DOHH2 (cell line): ENCODE measurements at regions not wholly inside any gene's neighbourhood (a gene's known extent, or its start where the extent isn't known, plus 50 kb on each side); places are given as distances from the start of the nearest gene placed in this dataset.
"Not testable (repeated sequence)": the region's sequence is repeated elsewhere in the genome, so short reads cannot be mapped to it uniquely, and the experiment has no call there.

Source experiments
- H3F3A ChIP-seq: fragments of 200-600 bp; sonication (generic), shearing (Covaris generic); 2 replicates; pipeline ENCODE4 v1.6.0; 2016; ENCODE audit warnings: antibody characterized with exemption, mild to moderate bottlenecking; ENCODE audit not compliant: control insufficient read depth, insufficient read depth
- H3K27ac ChIP-seq: fragments of 200-600 bp; sonication (generic); 2 replicates; pipeline ENCODE4 v1.5.1; 2014; ENCODE audit warnings: low read depth, mild to moderate bottlenecking, low read length, moderate library complexity
- H3K27me3 ChIP-seq: fragments of 200-600 bp; sonication (generic); 2 replicates; pipeline ENCODE4 v1.6.1; 2014; ENCODE audit warnings: mild to moderate bottlenecking, low read length, mixed read lengths; ENCODE audit not compliant: control insufficient read depth
- H3K36me3 ChIP-seq: fragments of 200-600 bp; sonication (generic); 2 replicates; pipeline ENCODE4 v1.6.1; 2014; ENCODE audit warnings: mild to moderate bottlenecking, low read length, moderate library complexity, mixed read lengths; ENCODE audit not compliant: control insufficient read depth
- H3K4me1 ChIP-seq: fragments of 200-600 bp; sonication (generic); 2 replicates; pipeline ENCODE4 v1.6.1; 2014; ENCODE audit warnings: mild to moderate bottlenecking, low read length, mixed read lengths; ENCODE audit not compliant: control insufficient read depth
- H3K4me2 ChIP-seq: fragments of 200-600 bp; sonication (generic); 2 replicates; pipeline ENCODE4 v1.6.0; 2014; ENCODE audit warnings: mild to moderate bottlenecking, low read length, moderate library complexity
- H3K4me3 ChIP-seq: fragments of 200-600 bp; sonication (generic); 2 replicates; pipeline ENCODE4 v1.5.1; 2014; ENCODE audit warnings: mild to moderate bottlenecking, low read length, mixed read lengths
- H3K79me2 ChIP-seq: fragments of 200-600 bp; sonication (generic); 2 replicates; pipeline ENCODE4 v1.6.1; 2014; ENCODE audit warnings: mild to moderate bottlenecking, low read length, mixed read lengths; ENCODE audit not compliant: control insufficient read depth
- H3K9me2 ChIP-seq: fragments of 200-600 bp; sonication (generic); replicated peaks from 2 replicates; pipeline ENCODE4 v1.6.1; 2014; ENCODE audit warnings: mild to moderate bottlenecking, low read length, mixed read lengths; ENCODE audit not compliant: control insufficient read depth
- H3K9me3 ChIP-seq: fragments of 200-600 bp; sonication (generic); 2 replicates; pipeline ENCODE4 v1.6.1; 2014; ENCODE audit warnings: antibody characterized with exemption, low read length, mixed read lengths; ENCODE audit not compliant: control insufficient read depth, insufficient read depth
- H4K20me1 ChIP-seq: fragments of 200-600 bp; sonication (generic); 2 replicates; pipeline ENCODE4 v1.6.0; 2014; ENCODE audit warnings: low read depth, mild to moderate bottlenecking, antibody characterized with exemption, low read length, moderate library complexity; ENCODE audit not compliant: control insufficient read depth, insufficient read depth
- EZH2phosphoT487 ChIP-seq: fragments of 200-600 bp; sonication (generic); IDR thresholded peaks from 2 replicates; pipeline ENCODE4 v1.6.1; 2017; ENCODE audit warnings: borderline replicate concordance, mild to moderate bottlenecking, antibody characterized with exemption, low read length, moderate library complexity, mixed read lengths
- TF ChIP-seq, protein P1 (sequence below): fragments of 200-600 bp; sonication (generic); IDR thresholded peaks from one replicate; pipeline ENCODE4 v1.5.1; 2014; ENCODE audit warnings: antibody characterized with exemption, mild to moderate bottlenecking, low read depth, low read length; ENCODE audit not compliant: poor library complexity, severe bottlenecking

- no peaks in the 10 kb centered on the region for H3F3A ChIP-seq
- no peak overlapping the region for H3K4me2 ChIP-seq
- no peak overlapping the region for H3K27ac ChIP-seq
- no peaks in the 10 kb centered on the region for H3K36me3 ChIP-seq
- H3K4me3 ChIP-seq, result no peak overlapping the region
- H3K27me3 ChIP-seq, result no peaks in the 10 kb centered on the region
- TF ChIP-seq EZH2phosphoT487, result no peak
- TF ChIP-seq, protein P1, sequence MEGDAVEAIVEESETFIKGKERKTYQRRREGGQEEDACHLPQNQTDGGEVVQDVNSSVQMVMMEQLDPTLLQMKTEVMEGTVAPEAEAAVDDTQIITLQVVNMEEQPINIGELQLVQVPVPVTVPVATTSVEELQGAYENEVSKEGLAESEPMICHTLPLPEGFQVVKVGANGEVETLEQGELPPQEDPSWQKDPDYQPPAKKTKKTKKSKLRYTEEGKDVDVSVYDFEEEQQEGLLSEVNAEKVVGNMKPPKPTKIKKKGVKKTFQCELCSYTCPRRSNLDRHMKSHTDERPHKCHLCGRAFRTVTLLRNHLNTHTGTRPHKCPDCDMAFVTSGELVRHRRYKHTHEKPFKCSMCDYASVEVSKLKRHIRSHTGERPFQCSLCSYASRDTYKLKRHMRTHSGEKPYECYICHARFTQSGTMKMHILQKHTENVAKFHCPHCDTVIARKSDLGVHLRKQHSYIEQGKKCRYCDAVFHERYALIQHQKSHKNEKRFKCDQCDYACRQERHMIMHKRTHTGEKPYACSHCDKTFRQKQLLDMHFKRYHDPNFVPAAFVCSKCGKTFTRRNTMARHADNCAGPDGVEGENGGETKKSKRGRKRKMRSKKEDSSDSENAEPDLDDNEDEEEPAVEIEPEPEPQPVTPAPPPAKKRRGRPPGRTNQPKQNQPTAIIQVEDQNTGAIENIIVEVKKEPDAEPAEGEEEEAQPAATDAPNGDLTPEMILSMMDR, result no peak
- no peaks in the 10 kb centered on the region for H3K4me1 ChIP-seq
- H4K20me1 ChIP-seq, result no peaks in the 10 kb centered on the region
- no peaks in the 10 kb centered on the region for H3K79me2 ChIP-seq
- H3K9me3 ChIP-seq, result peaks cover 8% of the 10 kb centered on the region; the same call in 1 of the 2 replicates
- no peaks in the 10 kb centered on the region for H3K9me2 ChIP-seq
These were observed 1358.5 kb downstream of the NCAM2 start for GRCh38 chr21:22356663-22357062.

DNA sequence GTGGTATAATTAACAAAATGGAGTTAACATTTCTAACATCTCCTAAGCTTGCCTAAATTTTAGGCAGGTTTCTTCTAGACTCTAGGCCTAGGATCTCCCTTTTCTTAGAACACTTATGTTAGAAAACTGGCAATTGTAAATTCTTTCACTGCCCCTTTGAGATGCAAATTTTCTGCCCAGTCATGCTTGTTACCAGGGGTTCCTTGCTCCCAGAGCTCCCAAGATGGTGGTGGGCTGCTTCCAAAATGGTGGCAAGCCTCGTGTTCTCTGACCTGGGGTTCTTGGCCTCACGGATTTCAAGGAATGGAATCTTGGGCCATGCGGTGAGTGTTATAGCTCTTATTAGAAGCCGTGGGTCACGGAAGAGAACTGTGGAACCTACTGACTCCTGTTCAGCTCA, 1361.4 kb downstream of the NCAM2 start:
- H3K9me3 ChIP-seq, H3K4me3 ChIP-seq: not testable (repeated sequence)

GRCh38 chr21:22363504-22363903, 1365.3 kb downstream of the NCAM2 start:
- Histone ChIP-seq H3F3A (no peaks in the 10 kb centered on the region), H3K9me3 (no peaks in the 10 kb centered on the region; the same call in 1 of the 2 replicates), H3K27ac (no peak overlapping the region), H3K4me2 (no peak overlapping the region), H4K20me1 (no peaks in the 10 kb centered on the region), H3K79me2 (no peaks in the 10 kb centered on the region), H3K4me3 (no peak overlapping the region), H3K36me3 (no peaks in the 10 kb centered on the region), H3K4me1 (no peaks in the 10 kb centered on the region), H3K9me2 (no peaks in the 10 kb centered on the region), H3K27me3 (no peaks in the 10 kb centered on the region)
- TF ChIP-seq, protein P1, result no peak
- TF ChIP-seq EZH2phosphoT487, result no peak

More for the DNA sequence above, 1361.4 kb downstream of the NCAM2 start:
- H3K27me3 ChIP-seq, H4K20me1 ChIP-seq, H3K4me1 ChIP-seq, H3K27ac ChIP-seq, H3K4me2 ChIP-seq, H3K9me2 ChIP-seq, H3F3A ChIP-seq, H3K36me3 ChIP-seq, H3K79me2 ChIP-seq: not testable (repeated sequence)

GRCh38 chr21:22364163-22364562, 1366.0 kb downstream of the NCAM2 start:
- Histone ChIP-seq H3K27me3 (no peaks in the 10 kb centered on the region), H4K20me1 (no peaks in the 10 kb centered on the region), H3K9me3 (no peaks in the 10 kb centered on the region; the same call in 1 of the 2 replicates), H3K27ac (no peak overlapping the region), H3K79me2 (no peaks in the 10 kb centered on the region), H3K36me3 (no peaks in the 10 kb centered on the region), H3K9me2 (no peaks in the 10 kb centered on the region), H3K4me1 (no peaks in the 10 kb centered on the region), H3K4me2 (no peak overlapping the region), H3K4me3 (no peak overlapping the region), H3F3A (no peaks in the 10 kb centered on the region)
- TF ChIP-seq EZH2phosphoT487, result no peak
- TF ChIP-seq, protein P1, result no peak
